ENCODE measurements at regions not wholly inside any gene's neighbourhood (a gene's known extent, or its start where the extent isn't known, plus 50 kb on each side); places are given as distances from the start of the nearest gene placed in this dataset.

DNA sequence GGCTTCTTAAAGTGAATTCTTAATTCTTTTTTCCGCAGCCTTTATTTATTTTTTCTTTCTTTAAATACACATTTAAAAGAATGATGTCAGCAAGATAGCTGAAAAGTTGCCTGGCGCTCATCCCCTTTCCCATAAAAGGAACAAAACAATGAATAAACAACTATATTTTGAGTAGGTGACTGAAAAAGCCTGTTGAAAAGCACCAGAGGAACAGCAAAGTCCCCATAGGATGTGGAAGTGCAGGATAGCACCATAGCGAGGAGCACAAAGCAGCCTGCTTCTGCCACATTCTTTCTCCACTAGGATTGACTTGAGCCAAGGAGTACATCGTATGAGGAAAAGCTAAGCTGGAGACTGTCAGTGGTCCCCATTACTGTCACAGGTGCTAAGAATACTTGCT is 754.9 kb downstream of the SQOR start:
- no peaks in the 10 kb centered on the region for H3K4me1 Mint-ChIP-seq
- no peak for DNase-seq (ENCODE audit: low read depth, low spot score)
- H3K36me3 Mint-ChIP-seq (ENCODE audit: low read depth): no peaks in the 10 kb centered on the region
- H3K27ac Mint-ChIP-seq (ENCODE audit: unreplicated experiment): no peak overlapping the region
- TF ChIP-seq, protein P1, sequence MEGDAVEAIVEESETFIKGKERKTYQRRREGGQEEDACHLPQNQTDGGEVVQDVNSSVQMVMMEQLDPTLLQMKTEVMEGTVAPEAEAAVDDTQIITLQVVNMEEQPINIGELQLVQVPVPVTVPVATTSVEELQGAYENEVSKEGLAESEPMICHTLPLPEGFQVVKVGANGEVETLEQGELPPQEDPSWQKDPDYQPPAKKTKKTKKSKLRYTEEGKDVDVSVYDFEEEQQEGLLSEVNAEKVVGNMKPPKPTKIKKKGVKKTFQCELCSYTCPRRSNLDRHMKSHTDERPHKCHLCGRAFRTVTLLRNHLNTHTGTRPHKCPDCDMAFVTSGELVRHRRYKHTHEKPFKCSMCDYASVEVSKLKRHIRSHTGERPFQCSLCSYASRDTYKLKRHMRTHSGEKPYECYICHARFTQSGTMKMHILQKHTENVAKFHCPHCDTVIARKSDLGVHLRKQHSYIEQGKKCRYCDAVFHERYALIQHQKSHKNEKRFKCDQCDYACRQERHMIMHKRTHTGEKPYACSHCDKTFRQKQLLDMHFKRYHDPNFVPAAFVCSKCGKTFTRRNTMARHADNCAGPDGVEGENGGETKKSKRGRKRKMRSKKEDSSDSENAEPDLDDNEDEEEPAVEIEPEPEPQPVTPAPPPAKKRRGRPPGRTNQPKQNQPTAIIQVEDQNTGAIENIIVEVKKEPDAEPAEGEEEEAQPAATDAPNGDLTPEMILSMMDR (conservative IDR thresholded peaks at IDR 0.05): no peak
- H3K9me3 Mint-ChIP-seq: peaks cover 3% of the 10 kb centered on the region
- H3K27me3 Mint-ChIP-seq (ENCODE audit: low read depth): no peaks in the 10 kb centered on the region
- H3K4me3 Mint-ChIP-seq: no peak overlapping the region

DNA sequence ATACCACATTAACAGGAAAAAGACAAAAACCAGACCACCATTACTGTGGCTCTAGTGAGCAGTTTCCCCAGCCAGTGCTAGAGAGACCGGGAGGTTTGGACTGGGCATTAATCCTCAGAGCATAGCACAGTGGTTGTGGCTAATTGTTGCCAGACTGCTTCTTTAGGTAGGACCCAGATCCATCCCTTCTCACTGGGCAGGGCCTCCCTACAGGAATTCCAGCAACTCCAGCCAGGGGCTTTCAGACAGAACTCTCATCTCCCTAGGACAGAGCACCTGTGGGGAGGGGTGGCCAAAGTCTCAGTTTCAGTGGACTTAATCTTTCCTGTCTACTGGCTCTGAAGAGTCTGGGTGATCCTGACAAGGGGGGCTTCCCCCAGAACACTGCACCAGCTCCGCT is 759.6 kb downstream of the SQOR start:
- peaks cover 8% of the 10 kb centered on the region for H3K9me3 Mint-ChIP-seq
- TF ChIP-seq, protein P1 (conservative IDR thresholded peaks at IDR 0.05): no peak
- no peaks in the 10 kb centered on the region for H3K27me3 Mint-ChIP-seq (ENCODE audit: low read depth)
- H3K36me3 Mint-ChIP-seq (ENCODE audit: low read depth): no peaks in the 10 kb centered on the region
- H3K4me1 Mint-ChIP-seq: peaks cover 5% of the 10 kb centered on the region
- no peak overlapping the region for H3K27ac Mint-ChIP-seq (ENCODE audit: unreplicated experiment)
- no peak overlapping the region for H3K4me3 Mint-ChIP-seq
- no peak for DNase-seq (ENCODE audit: low read depth, low spot score)

DNA sequence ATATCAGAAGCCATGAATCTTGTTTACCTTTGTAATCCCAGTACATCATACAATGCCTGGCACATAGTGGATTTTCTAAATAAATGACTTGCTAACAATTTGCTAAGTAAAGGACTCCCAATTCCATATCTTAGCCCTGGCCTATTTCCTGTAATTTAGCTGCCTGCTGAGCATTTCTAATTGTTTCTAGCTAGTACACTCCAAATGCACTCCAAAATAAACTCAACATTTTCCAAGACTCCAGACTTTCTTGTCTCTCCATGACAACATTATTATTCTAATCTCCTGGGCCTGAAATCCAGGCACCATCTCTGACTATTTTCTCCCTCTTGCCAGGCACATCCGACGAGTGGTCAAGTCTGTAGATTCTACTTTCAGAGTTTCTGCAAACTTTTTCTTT is 773.5 kb downstream of the SQOR start:
- no peak for DNase-seq (ENCODE audit: low read depth, low spot score)
- no peaks in the 10 kb centered on the region for H3K36me3 Mint-ChIP-seq (ENCODE audit: low read depth)
- no peaks in the 10 kb centered on the region for H3K9me3 Mint-ChIP-seq
- no peak overlapping the region for H3K27ac Mint-ChIP-seq (ENCODE audit: unreplicated experiment)
- no peaks in the 10 kb centered on the region for H3K27me3 Mint-ChIP-seq (ENCODE audit: low read depth)
- H3K4me1 Mint-ChIP-seq: peaks cover 11% of the 10 kb centered on the region
- no peak overlapping the region for H3K4me3 Mint-ChIP-seq
- TF ChIP-seq, protein P1 (conservative IDR thresholded peaks at IDR 0.05): no peak

DNA sequence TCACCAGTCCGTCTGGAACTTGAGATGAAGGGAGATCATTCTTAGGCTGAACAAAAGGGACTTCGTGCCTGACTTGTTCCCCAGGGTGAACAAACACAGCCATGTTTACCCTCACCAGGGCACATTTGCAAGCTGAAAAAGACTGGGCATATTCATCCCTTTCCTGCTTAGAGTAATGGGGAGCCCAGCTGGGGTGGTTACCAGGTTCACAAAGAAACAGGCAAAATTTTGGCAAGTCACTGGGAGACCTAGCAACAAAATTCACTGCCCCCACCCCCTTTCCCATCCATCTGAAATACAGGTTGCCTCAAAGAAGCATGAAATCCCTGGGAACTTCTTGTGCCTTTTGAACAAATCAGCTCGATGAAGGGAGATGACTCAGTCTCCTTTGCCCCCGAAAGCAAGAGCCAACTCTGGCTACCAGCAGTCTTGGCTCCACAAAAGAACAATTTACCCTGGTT is 775.0 kb downstream of the SQOR start:
- Mint-ChIP-seq H3K36me3 (ENCODE audit: low read depth) (no peaks in the 10 kb centered on the region), H3K9me3 (no peaks in the 10 kb centered on the region), H3K27me3 (ENCODE audit: low read depth) (no peaks in the 10 kb centered on the region), H3K27ac (ENCODE audit: unreplicated experiment) (no peak overlapping the region), H3K4me1 (peaks cover 11% of the 10 kb centered on the region), H3K4me3 (no peak overlapping the region)
- no peak for DNase-seq (ENCODE audit: low read depth, low spot score)
- TF ChIP-seq, protein P1 (conservative IDR thresholded peaks at IDR 0.05): no peak

DNA sequence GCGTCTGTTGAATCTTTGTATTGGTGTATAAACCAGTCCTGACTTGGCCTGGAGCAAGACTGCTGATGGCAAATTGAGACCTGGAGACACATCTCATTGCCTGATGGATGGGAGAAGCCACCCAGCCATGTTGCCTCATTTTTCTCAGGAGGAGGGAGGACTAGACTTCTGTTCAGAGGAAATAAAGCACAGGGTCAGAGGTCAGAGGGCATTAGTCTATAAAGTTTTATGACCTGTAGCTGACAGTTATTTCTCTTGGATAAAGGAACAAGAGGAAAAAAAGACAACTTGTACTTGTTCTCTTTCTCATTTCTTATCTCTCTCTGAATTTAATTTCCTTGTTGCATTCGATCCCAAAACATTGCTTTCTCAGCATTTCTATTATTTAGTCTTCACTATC is 775.9 kb downstream of the SQOR start:
- no peak overlapping the region for H3K27ac Mint-ChIP-seq (ENCODE audit: unreplicated experiment)
- TF ChIP-seq, protein P1 (conservative IDR thresholded peaks at IDR 0.05): no peak
- no peaks in the 10 kb centered on the region for H3K36me3 Mint-ChIP-seq (ENCODE audit: low read depth)
- no peaks in the 10 kb centered on the region for H3K27me3 Mint-ChIP-seq (ENCODE audit: low read depth)
- no peaks in the 10 kb centered on the region for H3K9me3 Mint-ChIP-seq
- H3K4me1 Mint-ChIP-seq: peaks cover 11% of the 10 kb centered on the region
- DNase-seq (ENCODE audit: low read depth, low spot score): no peak
- H3K4me3 Mint-ChIP-seq: no peak overlapping the region

DNA sequence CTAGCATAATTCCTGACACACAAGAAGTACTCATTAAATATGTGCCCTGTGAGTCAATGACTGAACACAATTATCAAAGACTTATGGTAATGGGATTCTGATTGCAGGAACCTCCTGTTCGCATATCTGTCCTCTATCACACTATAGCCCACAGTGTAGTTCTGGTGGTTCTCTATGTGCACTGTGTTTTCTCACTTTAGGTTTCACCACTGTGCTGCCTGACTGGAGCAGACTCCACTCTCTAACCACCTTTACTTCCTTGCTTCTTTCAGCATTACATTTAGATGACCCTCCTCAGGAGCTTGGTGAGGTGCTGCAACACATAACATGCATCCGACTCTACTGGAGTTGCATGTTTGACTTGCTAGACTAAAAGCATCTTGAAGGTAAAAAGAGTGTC is 777.1 kb downstream of the SQOR start:
- peaks cover 11% of the 10 kb centered on the region for H3K4me1 Mint-ChIP-seq
- TF ChIP-seq, protein P1 (conservative IDR thresholded peaks at IDR 0.05): no peak
- no peak for DNase-seq (ENCODE audit: low read depth, low spot score)
- H3K27me3 Mint-ChIP-seq (ENCODE audit: low read depth): no peaks in the 10 kb centered on the region
- H3K4me3 Mint-ChIP-seq: no peak overlapping the region
- H3K36me3 Mint-ChIP-seq (ENCODE audit: low read depth): no peaks in the 10 kb centered on the region
- no peaks in the 10 kb centered on the region for H3K9me3 Mint-ChIP-seq
- H3K27ac Mint-ChIP-seq (ENCODE audit: unreplicated experiment): no peak overlapping the region
